ENCODE measurements at regions not wholly inside any gene's neighbourhood (a gene's known extent, or its start where the extent isn't known, plus 50 kb on each side); places are given as distances from the start of the nearest gene placed in this dataset.

DNA sequence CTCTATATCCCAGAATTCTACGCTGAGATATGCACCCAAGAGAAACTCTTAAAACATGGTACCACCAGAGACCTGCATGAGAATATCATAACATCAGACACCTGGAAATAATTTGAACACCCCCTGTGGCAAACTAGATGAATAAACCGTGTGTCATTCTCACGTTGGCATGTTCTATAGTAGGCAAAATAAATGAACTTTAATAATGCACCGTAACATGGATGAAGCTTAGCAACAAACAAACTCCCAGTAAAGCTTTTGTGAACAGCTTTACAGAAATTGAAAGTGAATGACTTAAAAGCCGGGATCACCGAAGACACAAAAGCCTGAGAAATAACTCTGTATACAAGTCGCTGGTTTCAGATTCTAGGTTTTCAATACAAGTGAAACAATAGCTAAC is 1166.8 kb upstream of the CITED2 start:
- TF ChIP-seq, protein P1, sequence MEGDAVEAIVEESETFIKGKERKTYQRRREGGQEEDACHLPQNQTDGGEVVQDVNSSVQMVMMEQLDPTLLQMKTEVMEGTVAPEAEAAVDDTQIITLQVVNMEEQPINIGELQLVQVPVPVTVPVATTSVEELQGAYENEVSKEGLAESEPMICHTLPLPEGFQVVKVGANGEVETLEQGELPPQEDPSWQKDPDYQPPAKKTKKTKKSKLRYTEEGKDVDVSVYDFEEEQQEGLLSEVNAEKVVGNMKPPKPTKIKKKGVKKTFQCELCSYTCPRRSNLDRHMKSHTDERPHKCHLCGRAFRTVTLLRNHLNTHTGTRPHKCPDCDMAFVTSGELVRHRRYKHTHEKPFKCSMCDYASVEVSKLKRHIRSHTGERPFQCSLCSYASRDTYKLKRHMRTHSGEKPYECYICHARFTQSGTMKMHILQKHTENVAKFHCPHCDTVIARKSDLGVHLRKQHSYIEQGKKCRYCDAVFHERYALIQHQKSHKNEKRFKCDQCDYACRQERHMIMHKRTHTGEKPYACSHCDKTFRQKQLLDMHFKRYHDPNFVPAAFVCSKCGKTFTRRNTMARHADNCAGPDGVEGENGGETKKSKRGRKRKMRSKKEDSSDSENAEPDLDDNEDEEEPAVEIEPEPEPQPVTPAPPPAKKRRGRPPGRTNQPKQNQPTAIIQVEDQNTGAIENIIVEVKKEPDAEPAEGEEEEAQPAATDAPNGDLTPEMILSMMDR (IDR thresholded peaks at IDR 0.05; ENCODE audit: poor library complexity): no peak
- no peak for TF ChIP-seq EZH2phosphoT487 (IDR thresholded peaks at IDR 0.05; ENCODE audit: low read depth, severe bottlenecking, unreplicated experiment)

Measured in hepatocyte (in vitro differentiated cells).